Endothelial cell of umbilical vein (primary cell): ENCODE measurements at regions not wholly inside any gene's neighbourhood (a gene's known extent, or its start where the extent isn't known, plus 50 kb on each side); places are given as distances from the start of the nearest gene placed in this dataset.

Source experiments
- BruUV-seq: library from RNA; stranded (reverse); fragments of 400-500 nt; replicated peaks from 2 replicates; lab custom pipeline; 2021; lab: Mats Ljungman, UMichigan
- CTCF ChIA-PET: fragments of 300-600, 350-600 bp; sonication (Branson Sonifier 250); formaldehyde crosslinking; loops from one replicate; lab custom pipeline; 2021; ENCODE audit warnings: antibody characterized with exemption, inconsistent platforms; lab: Charles Lee
- POLR2A ChIA-PET: fragments of 300-600, 350-600 bp; sonication (Branson Sonifier 250); formaldehyde crosslinking; loops from one replicate; lab custom pipeline; 2021; ENCODE audit warnings: antibody characterized with exemption, inconsistent platforms; lab: Charles Lee
- DNase-seq: peaks from one replicate; pipeline ENCODE4 v3.0.0-alpha.2; 2011; ENCODE audit warnings: low read depth, low spot score
- FAIRE-seq: peaks from 2 replicates; lab custom pipeline; 2011; peaks lifted over from hg19 to GRCh38; lab: Jason Lieb, UNC
- H2AFZ ChIP-seq: 2 replicates; pipeline ENCODE4 v1.6.0; 2012; ENCODE audit warnings: low read depth, low read length, control low read depth, inconsistent platforms
- H3K27ac ChIP-seq: 2 replicates; pipeline ENCODE4 v1.5.1; 2011; ENCODE audit warnings: low read depth, mild to moderate bottlenecking, control low read depth, low read length, moderate library complexity; ENCODE audit not compliant: insufficient read depth
- H3K27me3 ChIP-seq, 2 experiments: 2 replicates each; pipeline versions ENCODE4 v1.6.0 to v1.6.1; 2011; ENCODE audit warnings: low read length in 2 of 2, mixed read lengths in 1 of 2; ENCODE audit not compliant: control insufficient read depth in 2 of 2, insufficient read depth in 2 of 2
- H3K36me3 ChIP-seq, 2 experiments: 2 replicates in 1 of 2; 3 replicates in 1 of 2; pipeline ENCODE4 v1.5.1; 2011; ENCODE audit warnings: low read length in 2 of 2, mild to moderate bottlenecking in 1 of 2, moderate library complexity in 1 of 2; ENCODE audit not compliant: control insufficient read depth in 2 of 2, insufficient read depth in 2 of 2; ENCODE audit errors: extremely low read depth in 1 of 2
- H3K4me1 ChIP-seq: 3 replicates; pipeline ENCODE4 v1.5.1; 2011; ENCODE audit warnings: mild to moderate bottlenecking, low read length; ENCODE audit not compliant: control insufficient read depth, insufficient read depth; ENCODE audit errors: extremely low read depth
- H3K4me2 ChIP-seq: 2 replicates; pipeline ENCODE4 v1.6.1; 2011; ENCODE audit warnings: low read length, control low read depth, mixed read lengths; ENCODE audit not compliant: insufficient read depth
- H3K4me3 ChIP-seq, 3 experiments: fragments of 200-600 bp in 1 of 3; sonication (generic), shearing (Covaris generic) in 1 of 3; replicated peaks in 1 of 3; 2 replicates each; pipeline ENCODE4 v1.5.1; 2011 to 2016; ENCODE audit warnings: control low read depth in 3 of 3, low read length in 3 of 3, mild to moderate bottlenecking in 2 of 3, inconsistent platforms in 1 of 3, low read depth in 1 of 3, moderate library complexity in 1 of 3; ENCODE audit not compliant: insufficient read depth in 1 of 3
- H3K79me2 ChIP-seq: 2 replicates; pipeline ENCODE4 v1.6.0; 2012; ENCODE audit warnings: low read length, inconsistent platforms; ENCODE audit not compliant: control insufficient read depth, insufficient read depth
- H3K9ac ChIP-seq: replicated peaks from 2 replicates; pipeline ENCODE3; 2011; ENCODE audit warnings: low read length, control low read depth; ENCODE audit not compliant: insufficient read depth; ENCODE audit errors: extremely low read depth
- H3K9me1 ChIP-seq: replicated peaks from 3 replicates; pipeline ENCODE4 v1.6.0; 2011; ENCODE audit warnings: mild to moderate bottlenecking, low read length; ENCODE audit not compliant: control insufficient read depth, insufficient read depth; ENCODE audit errors: extremely low read depth
- H3K9me3 ChIP-seq: replicated peaks from 2 replicates; pipeline ENCODE4 v1.5.1; 2012; ENCODE audit warnings: low read length, inconsistent platforms; ENCODE audit not compliant: control insufficient read depth, insufficient read depth
- H4K20me1 ChIP-seq: replicated peaks from 2 replicates; pipeline ENCODE3; 2011; ENCODE audit warnings: mild to moderate bottlenecking, low read length; ENCODE audit not compliant: control insufficient read depth, insufficient read depth; ENCODE audit errors: extremely low read depth
- CTCF ChIP-seq, 2 donors: IDR thresholded peaks; 1 replicate in 1 of 2; 2 replicates in 1 of 2; pipeline ENCODE4 v1.5.1; 2011; ENCODE audit warnings: low read length in 2 of 2, mild to moderate bottlenecking in 2 of 2, moderate library complexity in 2 of 2, control low read depth in 1 of 2, inconsistent platforms in 1 of 2, low read depth in 1 of 2; ENCODE audit not compliant: insufficient read depth in 1 of 2; ENCODE audit errors: extremely low read depth in 1 of 2
- EZH2 ChIP-seq: IDR thresholded peaks from 2 replicates; pipeline ENCODE4 v1.6.1; 2012; ENCODE audit warnings: borderline replicate concordance, low read depth, mild to moderate bottlenecking, moderate library complexity, low read length, inconsistent platforms; ENCODE audit not compliant: severe bottlenecking
- FOS ChIP-seq: IDR thresholded peaks from 2 replicates; pipeline ENCODE4 v1.6.1; 2011; ENCODE audit warnings: mild to moderate bottlenecking, low read length, moderate library complexity, borderline replicate concordance; ENCODE audit not compliant: insufficient read depth
- GATA2 ChIP-seq: IDR thresholded peaks from 2 replicates; pipeline ENCODE4 v1.7.0; 2011; ENCODE audit warnings: low read depth, mild to moderate bottlenecking, moderate library complexity, mixed read lengths, low read length; ENCODE audit not compliant: insufficient read length, insufficient read depth
- JUN ChIP-seq: IDR thresholded peaks from 2 replicates; pipeline ENCODE4 v1.6.1; 2011; ENCODE audit warnings: borderline replicate concordance, low read depth; ENCODE audit not compliant: insufficient read length, insufficient read depth
- MAX ChIP-seq: IDR thresholded peaks from 2 replicates; pipeline ENCODE4 v1.6.1; 2011; ENCODE audit not compliant: insufficient read depth, insufficient read length
- MYC ChIP-seq: IDR thresholded peaks from one replicate; pipeline ENCODE4 v1.6.1; 2011; ENCODE audit warnings: mild to moderate bottlenecking, low read depth, low read length
- POLR2A ChIP-seq: IDR thresholded peaks from 2 replicates; pipeline ENCODE4 v1.6.1; 2012; ENCODE audit warnings: low read depth, mild to moderate bottlenecking, control low read depth, low read length
- POLR2AphosphoS5 ChIP-seq: IDR thresholded peaks from 2 replicates; pipeline ENCODE4 v1.6.1; 2012; ENCODE audit warnings: low read depth, mild to moderate bottlenecking, control low read depth, low read length, moderate library complexity; ENCODE audit not compliant: insufficient read depth
- dilution Hi-C: fragments of 300-500 bp; cut with MboI; formaldehyde crosslinking; loops from one replicate; pipeline ENCODE4 v1.15.0; 2019; ENCODE audit warnings: low sequenced_read_pairs; ENCODE audit not compliant: extremely low pct_ligation_motif_present
- intact Hi-C: fragments of 100-400 bp; cut with micrococcal nuclease; formaldehyde crosslinking; loops from one replicate; pipeline ENCODE4 v1.10.0; 2022

GRCh38 chr7:85483177-85483576 is 296.3 kb upstream of the SEMA3D start:
- ChIA-PET POLR2A (no interaction called here), CTCF (no interaction called here)
- FAIRE-seq: no peak
- Histone ChIP-seq H3K27ac (no peak overlapping the region), H3K27me3 (no peaks in the 10 kb centered on the region), H4K20me1 (no peaks in the 10 kb centered on the region), H3K79me2 (no peaks in the 10 kb centered on the region), H3K4me2 (no peak overlapping the region), H3K9me3 (no peaks in the 10 kb centered on the region), H3K36me3 (no peaks in the 10 kb centered on the region), H3K4me1 (no peaks in the 10 kb centered on the region), H3K9me1 (no peaks in the 10 kb centered on the region), H3K9ac (no peak overlapping the region), H2AFZ (no peak overlapping the region), H3K4me3 (no peak overlapping the region)
- no TSS peak for BruUV-seq
- TF ChIP-seq EZH2: no peak
- TF ChIP-seq POLR2AphosphoS5: no peak
- no peak for TF ChIP-seq JUN
- no peak for TF ChIP-seq MAX
- TF ChIP-seq CTCF (IDR thresholded peaks at IDR 0.05; ENCODE audit: extremely low read depth in 1 of 2, insufficient read depth in 1 of 2, low read depth in 1 of 2, low read length in 2 of 2): no peak
- TF ChIP-seq FOS: no peak
- no peak for TF ChIP-seq GATA2
- TF ChIP-seq POLR2A: no peak
- no peak for TF ChIP-seq MYC
- intact Hi-C loops: no loop called here
- dilution Hi-C loops: no loop called here
- DNase-seq: no peak
